Loucy (cell line): ENCODE measurements at regions not wholly inside any gene's neighbourhood (a gene's known extent, or its start where the extent isn't known, plus 50 kb on each side); places are given as distances from the start of the nearest gene placed in this dataset.

ENCODE experiments used
- CTCF ChIP-seq: fragments of 200-600 bp; sonication (generic); conservative IDR thresholded peaks from 2 replicates; pipeline ENCODE4 v1.5.1; 2014; ENCODE audit warnings: mild to moderate bottlenecking, antibody characterized with exemption, low read length
- EZH2phosphoT487 ChIP-seq: fragments of 200-600 bp; IDR thresholded peaks from 2 replicates; pipeline ENCODE4 v1.6.1; 2018; ENCODE audit warnings: antibody characterized with exemption, mild to moderate bottlenecking, moderate library complexity, borderline replicate concordance

- no peak for TF ChIP-seq CTCF
- no peak for TF ChIP-seq EZH2phosphoT487
Measured at GRCh38 chr19:31885280-31885853, 460.0 kb upstream of the ZNF507 start.
